Limb (tissue), 2 donors: ENCODE measurements at regions not wholly inside any gene's neighbourhood (a gene's known extent, or its start where the extent isn't known, plus 50 kb on each side); places are given as distances from the start of the nearest gene placed in this dataset.

ENCODE experiments used
- DNase-seq, 2 donors: peaks; one replicate each; pipeline ENCODE4 v3.0.0-alpha.2; 2016; ENCODE audit errors: extremely low spot score in 2 of 2

DNA sequence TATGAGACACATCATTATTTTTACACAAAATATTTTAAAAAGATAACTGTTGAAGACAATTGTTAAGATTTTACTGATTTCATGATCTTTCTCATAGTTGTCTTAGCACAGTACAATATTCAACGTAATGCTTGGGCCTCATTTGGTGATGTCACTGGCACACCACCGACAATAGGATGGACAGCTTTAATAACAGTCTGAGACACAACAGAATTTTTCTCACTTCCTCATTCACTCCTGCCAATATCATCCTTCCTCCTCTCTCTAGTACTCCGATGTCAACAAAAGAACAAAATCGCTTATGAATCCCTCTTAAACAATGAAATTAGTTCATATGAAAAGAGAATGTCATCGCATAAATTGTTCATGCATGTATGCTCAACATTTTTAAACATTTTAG is 461.9 kb upstream of the CDH7 start:
- no peak for DNase-seq

GRCh38 chr18:65287652-65288051 is 463.2 kb upstream of the CDH7 start:
- no peak for DNase-seq

DNA sequence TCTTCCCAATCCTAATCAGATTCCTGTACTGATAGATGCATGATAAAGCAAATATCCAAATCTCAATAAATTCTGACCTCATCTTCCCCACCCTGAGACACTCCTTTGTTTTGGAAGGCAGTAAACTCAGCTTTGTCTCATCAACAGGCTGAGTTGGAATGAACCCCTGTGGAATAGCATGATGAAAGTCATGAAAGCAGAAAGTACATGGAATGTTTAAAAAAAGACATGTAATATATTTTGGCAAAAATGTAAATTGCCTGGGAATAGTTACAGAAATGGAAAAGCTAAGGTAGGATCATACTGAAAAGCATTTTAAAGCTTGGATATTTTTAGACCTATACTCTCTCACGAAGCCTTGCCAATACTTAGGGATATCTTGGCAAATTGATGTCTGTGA is 468.7 kb upstream of the CDH7 start:
- peak in 1 of 2 donors; percentile 21 for DNase-seq

- no peak for DNase-seq
These were observed 471.0 kb upstream of the CDH7 start for GRCh38 chr18:65279668-65280305.

DNA sequence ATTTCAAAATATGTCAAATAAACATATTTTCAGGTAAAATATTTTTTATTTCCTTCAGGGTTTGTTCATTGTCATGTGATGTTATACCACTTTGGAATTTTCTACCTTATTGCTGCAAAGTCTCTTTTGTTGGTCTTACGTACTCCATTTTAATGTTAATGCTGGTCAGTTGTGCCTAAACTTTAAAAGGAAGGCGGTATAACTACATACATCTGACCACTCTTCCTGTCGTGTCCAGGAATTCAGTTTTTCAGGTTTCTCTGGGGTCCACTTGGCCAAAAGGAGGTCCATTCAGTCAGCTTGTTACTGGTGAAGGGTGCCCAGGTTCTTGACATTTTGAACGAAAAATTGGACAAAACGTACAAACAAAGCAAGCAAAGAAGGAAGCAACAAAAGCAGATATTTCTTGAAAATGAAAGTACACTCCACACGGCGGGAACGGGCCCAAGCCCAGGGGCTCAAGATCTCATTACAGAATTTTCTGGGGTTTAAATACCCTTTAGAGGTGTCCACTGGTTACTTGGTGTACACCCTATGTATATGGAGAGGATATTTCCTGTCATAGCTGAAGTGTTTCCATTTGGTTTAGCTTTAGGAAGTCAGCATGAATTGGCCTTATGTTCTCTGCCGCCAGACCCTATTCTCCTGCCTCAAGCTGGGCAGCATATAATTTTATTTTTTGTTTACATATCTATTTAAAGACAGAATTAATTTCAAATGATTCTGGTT is 471.7 kb upstream of the CDH7 start:
- no peak for DNase-seq

GRCh38 chr18:65269375-65269774 is 481.4 kb upstream of the CDH7 start:
- DNase-seq: no peak

- DNase-seq: no peak
These were observed 485.1 kb upstream of the CDH7 start for GRCh38 chr18:65265761-65266160.

- DNase-seq: no peak
These were observed 490.8 kb upstream of the CDH7 start for GRCh38 chr18:65260030-65260429.

DNA sequence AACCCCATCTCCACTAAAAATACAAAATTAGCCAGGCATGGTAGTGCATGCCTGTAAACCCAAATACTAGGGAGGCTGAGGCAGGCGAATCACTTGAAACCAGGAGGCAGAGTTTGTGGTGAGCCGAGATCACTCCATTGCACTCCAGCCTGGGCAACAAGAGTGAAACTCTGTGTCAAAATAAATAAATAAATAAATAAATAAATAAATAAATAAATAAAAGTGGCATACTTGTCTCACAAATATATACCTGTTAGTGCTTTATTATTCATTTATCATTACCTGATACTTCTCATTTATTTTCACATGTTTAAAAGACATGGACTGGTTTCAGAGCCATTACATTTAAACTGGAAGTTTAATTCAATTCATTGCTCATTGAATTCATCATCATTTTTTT is 491.4 kb upstream of the CDH7 start:
- no peak for DNase-seq

DNA sequence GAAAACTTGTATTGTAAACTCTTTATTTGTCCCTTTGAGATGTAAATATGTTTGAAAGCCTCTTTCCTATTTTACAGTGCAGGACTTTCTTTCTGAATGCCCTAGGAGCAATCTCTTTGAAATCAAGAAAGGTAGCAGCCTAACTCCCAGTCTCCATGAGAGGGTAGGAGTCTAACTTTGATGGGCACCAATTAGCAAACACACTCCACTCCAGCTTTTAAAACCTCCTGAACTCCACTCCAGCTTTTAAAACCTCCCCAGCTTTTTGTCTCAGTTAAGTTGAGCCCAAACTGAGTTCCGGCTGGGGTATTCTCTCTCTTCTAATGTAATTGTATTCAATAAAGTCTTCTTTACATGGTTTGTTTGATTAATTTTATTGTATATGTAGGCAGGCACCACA is 493.7 kb upstream of the CDH7 start:
- no peak for DNase-seq

- no peak for DNase-seq
These were observed 495.4 kb upstream of the CDH7 start for GRCh38 chr18:65255417-65255816.

- DNase-seq: no peak
These were observed 511.0 kb upstream of the CDH7 start for GRCh38 chr18:65239787-65240186.

DNA sequence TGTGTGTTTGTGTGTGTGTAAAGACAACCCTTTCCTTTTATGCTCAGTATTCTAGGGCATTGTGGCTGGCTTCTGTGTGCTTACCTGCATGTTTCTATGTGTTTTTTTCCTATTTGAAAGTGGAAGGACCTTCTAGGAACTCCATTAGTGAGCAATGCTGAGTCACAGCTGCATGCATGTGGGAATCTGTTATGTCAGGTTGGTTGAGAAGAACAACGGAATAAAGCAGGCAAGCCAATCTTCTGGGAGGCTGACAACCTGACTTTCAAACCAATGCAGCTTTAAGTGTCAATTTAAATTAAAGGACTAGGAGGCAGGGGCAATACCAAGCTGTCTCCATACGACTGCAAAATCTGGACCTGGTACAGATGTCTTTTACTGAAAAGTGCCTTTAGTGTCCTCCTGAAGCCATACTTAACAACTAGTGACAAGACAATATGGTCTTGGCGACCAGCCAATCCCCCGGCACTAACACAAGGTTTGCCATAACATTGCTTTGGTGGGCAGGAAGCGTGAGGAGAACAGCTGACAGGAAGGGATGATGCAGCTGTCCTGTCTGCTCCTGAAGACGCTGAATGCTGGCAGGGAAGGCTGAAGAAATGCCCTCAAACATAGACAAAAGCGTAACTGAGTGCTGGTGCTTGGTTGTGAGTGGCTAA is 514.7 kb upstream of the CDH7 start:
- peak; percentile 34 to 56 for DNase-seq

DNA sequence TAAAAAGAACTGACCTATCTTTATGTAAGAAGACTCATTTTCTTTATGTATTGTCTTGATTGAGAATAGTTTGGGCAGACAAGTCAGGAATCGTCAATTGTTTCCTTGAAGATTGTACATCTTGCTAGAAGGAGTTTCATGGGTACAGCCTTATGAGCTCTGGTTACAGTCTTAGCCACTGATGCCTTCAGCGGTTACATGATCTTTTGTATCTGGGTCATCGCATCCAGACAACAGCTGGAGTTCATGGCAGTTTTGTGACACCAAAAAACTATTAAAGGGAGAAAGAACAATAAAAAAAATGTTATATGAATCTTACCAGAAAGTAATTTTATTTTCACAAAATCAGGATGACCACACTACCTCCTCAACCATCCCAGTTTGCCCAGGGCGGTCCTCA is 520.5 kb upstream of the CDH7 start:
- DNase-seq: no peak

GRCh38 chr18:65227970-65228369 is 522.8 kb upstream of the CDH7 start:
- DNase-seq: no peak

GRCh38 chr18:65221736-65222135 is 529.1 kb upstream of the CDH7 start:
- no peak for DNase-seq

- DNase-seq: no peak
These were observed 529.7 kb upstream of the CDH7 start for GRCh38 chr18:65221115-65221514.

GRCh38 chr18:65215865-65216466 is 534.8 kb upstream of the CDH7 start:
- DNase-seq: no peak

GRCh38 chr18:65214456-65214855 is 536.4 kb upstream of the CDH7 start:
- DNase-seq: no peak

DNA sequence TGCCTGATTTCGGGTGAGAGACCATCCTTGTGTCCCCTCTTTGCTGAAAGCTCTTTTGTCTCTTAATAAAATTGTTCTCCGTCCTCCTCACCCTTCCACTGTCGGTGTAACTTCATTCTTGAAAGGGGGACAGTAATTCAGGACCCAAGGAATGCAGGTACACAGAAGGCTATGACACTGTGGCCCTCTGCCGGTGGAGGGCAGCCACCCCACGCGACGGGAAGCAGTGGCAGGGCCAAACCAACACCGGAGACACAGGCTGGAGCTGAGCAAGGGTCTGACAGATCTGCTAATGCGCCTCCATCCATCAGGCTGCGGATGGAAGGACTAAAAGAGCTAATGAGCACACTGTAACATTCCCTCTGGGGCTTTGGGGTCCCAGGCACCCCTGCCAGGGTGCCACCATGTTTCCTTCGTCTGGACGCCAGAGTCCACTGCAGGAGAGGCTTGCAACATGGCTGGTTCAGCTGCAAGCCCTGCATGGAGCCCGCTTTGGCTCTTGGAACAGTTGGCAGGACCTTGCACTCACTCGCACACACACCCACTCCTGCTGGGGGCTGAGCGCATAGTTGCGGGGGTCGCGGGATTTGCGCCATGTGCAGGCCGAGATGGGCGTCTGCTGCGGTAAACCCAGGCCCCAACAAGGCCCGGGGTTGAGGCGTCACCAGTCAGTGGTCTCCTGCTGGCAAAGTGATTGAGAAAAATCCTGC is 544.1 kb upstream of the CDH7 start:
- no peak for DNase-seq

GRCh38 chr18:65202091-65202490 is 548.7 kb upstream of the CDH7 start:
- no peak for DNase-seq

DNA sequence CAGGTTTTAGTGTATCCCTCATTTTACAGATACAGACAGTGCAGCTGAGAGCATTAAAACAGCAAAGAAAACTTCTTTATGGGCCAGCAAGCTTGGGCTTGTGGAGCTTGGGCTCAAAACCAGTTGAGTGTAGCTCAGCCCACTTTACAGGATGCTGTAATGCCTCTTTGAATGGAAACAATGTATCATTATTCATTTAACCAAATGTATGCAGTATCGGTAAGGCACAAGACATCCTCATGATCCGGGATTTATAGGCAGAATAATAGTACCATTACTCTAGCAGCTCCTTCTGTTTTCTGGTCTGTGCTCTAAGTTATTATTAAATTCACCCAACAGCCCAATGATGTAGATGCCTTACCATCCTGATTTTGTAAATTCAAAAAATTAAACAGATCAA is 575.1 kb upstream of the CDH7 start:
- DNase-seq: no peak
